ENCODE measurements at regions not wholly inside any gene's neighbourhood (a gene's known extent, or its start where the extent isn't known, plus 50 kb on each side); places are given as distances from the start of the nearest gene placed in this dataset.

GRCh38 chr4:169810325-169811323, 52.9 kb upstream of the HPF1 start:
- DNase-seq (ENCODE audit: low spot score) = peak; percentile 89

GRCh38 chr4:169807934-169808509, 50.3 kb upstream of the HPF1 start:
- DNase-seq (ENCODE audit: low spot score) = no peak

Measured in Ammon's horn (tissue), 1 donor.